HG02884 (cell line): ENCODE measurements at regions not wholly inside any gene's neighbourhood (a gene's known extent, or its start where the extent isn't known, plus 50 kb on each side); places are given as distances from the start of the nearest gene placed in this dataset.
"Not testable (repeated sequence)": the region's sequence is repeated elsewhere in the genome, so short reads cannot be mapped to it uniquely, and the experiment has no call there.

Experiments
- ATAC-seq: cut with Tn5 transposase; IDR thresholded peaks from one replicate; pipeline ENCODE4 v1.9.1; 2021; ENCODE audit warnings: mild to moderate bottlenecking, moderate library complexity; ENCODE audit not compliant: unreplicated experiment

DNA sequence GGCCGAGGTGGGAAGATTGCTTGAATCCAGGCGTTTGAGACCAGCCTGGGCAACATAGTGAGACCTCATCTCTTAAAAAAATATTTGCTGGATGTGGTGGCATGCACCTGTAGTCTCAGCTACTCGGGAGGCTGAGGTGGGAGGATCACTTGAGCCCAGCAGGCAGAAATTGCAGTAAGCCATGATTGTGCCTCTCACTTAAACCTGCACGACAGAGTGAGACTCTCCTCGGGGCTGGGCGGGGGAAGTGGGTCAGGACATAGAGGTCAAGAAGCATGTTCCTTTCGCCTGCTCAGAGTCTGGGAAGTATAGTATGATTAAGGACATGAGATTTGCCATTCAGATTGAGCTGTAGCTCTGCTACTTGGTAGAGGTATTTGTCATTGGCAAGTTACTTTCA lies 52.3 kb downstream of the SEPTIN7 start:
- ATAC-seq: not testable (repeated sequence)

DNA sequence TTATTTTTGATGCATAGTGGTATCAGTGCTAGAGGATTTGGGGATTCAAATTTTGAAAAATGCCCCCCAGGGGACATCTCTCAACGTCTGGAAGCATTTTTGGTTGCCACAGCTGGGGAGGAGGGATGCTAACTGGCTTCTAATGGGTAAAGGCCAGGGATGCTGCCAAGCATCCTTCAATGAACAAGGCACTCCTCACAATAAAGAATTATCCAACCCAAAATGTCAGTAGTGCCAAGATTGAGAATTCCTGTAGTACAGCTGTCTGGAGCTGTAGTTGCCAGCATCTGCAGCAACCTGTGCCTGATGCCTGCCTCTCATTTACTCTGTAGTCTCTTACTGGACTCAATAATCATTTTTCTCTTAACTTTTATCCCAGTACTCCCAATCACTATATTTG lies 53.5 kb downstream of the SEPTIN7 start:
- ATAC-seq: no peak

DNA sequence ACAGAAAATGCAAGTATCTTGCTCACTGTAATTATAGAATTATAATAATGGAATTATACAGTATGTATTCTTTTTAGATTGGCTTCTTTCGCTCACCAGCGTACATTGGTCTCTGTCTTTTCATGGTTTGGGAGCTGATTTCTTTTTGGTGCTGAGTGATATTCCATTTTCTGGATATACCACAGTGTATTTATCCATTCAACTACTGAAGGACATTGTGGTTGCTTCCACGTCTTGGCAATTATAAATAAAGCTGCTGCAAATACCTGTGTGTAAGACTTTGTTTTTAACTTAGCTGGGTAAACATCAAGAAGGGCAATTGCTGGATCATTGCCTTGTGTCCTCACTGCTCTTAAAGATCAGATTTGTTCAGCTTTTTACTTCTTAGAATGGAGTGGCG lies 55.3 kb downstream of the SEPTIN7 start:
- no peak for ATAC-seq

DNA sequence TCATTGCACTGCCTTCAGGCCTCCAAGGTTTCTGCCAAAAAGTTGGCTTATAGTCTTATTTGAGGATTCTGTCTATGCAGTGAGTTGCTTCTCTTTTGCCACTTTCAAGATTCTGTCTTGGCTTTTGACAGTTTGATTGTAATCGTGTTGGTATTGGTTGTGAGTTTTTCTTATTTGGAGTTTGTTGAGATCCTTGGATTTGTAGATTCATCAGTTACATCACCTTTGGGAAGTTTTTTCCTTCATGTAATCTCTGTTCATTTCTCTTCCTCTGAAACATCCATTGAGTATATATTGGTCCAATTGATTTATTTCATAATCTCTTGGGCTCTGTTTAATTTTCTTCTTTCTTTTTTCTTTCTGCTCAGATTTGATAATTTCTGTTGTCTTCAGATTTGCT lies 59.8 kb downstream of the SEPTIN7 start:
- no peak for ATAC-seq

DNA sequence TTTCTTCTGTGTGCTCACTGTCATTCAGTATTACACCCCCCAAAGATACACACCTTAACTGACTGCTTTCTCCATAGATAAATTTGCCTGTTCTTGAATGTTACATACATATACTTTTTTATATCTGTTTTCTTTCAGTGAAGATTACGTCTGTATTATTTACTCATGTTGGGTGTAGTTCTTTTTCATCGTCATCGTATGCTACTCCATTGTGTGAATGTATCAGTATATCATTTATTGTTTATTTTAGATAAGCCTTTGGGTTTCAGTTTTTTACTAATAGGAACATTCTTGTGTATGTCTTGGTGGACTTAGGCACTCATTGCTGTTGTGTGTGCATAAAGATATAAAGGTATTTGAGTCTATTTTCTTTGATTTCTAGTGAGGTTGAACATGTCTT lies 64.4 kb downstream of the SEPTIN7 start:
- no peak for ATAC-seq

DNA sequence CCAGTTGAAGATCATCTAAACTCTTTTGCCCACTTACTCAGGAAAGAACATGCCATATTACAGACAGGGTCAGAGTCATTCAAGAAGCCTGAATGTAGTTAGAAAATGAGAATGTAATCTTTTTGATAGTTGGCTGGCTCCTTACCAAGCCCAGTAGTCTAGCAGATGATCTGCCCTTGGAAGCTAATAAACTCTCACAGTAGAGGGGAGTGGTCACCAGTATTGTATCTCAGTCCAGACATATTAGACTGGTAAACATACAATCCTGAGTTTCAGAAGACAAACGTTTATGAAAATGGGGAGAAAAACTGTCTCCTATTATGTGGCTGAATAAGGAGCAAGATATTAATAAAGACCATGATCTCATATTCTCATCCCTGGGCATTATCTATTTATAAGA lies 65.3 kb downstream of the SEPTIN7 start:
- no peak for ATAC-seq

DNA sequence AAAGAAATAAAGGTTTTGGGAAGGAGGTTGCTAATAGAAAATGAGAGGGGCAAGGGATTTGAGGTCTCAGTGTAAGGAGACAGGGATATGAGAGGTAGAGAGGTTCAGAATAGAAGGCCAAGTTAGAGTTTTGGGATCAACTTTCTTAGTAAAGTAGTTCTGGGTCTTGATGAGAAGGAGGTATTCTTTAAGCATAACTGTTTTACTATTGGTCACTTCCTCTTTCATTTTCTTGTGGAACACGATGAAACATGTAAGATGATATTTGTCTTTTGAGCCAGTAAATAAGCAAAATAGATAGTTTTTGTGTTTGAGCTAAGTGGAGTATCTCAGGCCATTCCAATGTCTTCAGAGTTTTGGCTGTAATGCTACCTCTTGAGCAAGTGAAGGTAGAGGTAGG lies 68.3 kb downstream of the SEPTIN7 start:
- not testable (repeated sequence) for ATAC-seq

DNA sequence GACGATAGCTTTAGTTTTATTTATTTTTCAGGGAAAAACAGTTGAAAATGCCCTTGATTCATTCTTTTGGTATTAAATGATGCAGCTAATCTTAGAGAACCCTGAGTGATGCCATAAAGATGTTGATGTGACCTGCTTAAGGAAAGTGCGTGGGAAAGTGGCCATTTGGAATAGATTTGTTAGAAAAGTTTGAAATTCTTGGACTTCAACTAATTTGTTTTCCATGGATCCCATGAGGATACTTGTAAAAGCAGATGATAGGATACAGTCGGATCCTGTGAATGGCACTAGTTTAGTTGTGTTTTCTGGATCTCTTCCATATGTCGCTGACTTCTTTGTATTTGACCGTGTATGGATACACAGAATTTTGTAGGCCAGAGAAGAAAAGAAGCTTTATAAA lies 69.0 kb downstream of the SEPTIN7 start:
- ATAC-seq: no peak

DNA sequence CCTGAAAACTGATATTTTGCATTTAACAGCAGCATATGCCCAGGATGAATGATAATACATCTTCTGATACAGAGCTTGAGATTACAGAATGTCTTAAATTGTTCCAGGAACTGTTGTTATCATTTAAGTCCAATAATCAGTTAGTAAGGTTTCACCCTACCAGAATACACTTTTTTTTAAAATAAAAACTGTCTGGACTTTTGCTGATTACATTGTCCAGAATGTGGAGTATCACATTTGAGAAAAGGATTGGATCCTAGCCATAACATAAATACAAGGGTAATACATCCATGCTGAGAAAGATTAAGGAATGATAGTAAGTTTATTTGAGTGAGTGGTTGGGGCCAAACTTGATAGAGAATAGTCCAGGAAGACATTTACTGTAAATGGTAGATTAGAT lies 71.0 kb downstream of the SEPTIN7 start:
- ATAC-seq: no peak

DNA sequence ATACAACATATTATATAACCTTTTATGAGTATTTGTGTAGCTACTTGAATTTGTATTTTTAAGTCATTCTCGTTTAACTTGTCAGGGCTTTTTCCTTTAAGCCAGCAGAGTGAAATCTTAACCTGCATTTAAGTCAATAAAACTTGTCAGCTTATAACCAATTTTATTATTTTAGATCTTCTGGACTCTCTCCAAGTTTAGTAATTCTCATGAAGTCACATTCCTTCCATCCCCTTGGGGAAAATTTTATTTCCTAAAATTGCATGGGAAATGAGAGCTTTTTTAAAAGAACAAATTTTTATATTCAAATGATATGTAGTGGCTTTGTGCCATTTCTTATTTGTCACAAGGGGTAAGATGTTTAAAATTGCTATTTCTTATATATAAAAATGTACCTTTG lies 74.0 kb downstream of the SEPTIN7 start:
- ATAC-seq: no peak

DNA sequence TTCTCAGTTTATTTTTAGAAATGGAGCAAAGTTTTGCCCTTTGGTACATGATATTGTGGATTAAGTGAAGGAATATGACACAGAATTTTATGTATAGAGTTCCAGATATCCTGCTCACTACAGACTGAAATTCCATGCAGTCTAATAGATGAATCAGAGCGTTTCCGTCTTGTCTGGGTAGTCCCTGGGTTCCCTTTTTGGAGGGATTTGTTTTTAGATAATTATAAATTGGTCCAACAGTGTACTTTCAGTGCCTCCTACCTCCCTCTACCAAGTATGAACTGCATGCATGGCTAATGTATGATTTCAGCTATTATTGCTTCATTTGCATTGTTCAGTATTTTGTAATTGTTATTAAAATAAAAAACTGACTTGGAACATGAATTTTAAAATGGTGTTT lies 74.4 kb downstream of the SEPTIN7 start:
- no peak for ATAC-seq

DNA sequence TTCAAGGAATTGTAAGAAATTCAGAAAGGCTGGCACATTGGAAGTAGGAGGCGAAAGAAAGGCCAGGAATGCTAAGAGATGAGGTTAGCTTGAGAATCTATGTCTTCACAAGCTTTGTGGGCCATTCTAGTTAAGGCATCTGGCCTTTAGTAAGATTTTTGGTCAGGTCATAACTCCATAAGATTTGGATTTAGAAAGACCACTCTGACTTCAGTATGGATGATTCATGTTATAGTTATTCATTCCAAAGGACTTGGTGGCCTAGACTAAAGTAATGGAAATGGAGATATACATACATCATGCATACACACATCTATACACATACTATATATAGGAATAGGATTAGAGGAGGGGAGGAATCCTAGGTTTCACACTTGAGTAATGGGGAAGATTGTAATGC lies 77.5 kb downstream of the SEPTIN7 start:
- no peak for ATAC-seq

DNA sequence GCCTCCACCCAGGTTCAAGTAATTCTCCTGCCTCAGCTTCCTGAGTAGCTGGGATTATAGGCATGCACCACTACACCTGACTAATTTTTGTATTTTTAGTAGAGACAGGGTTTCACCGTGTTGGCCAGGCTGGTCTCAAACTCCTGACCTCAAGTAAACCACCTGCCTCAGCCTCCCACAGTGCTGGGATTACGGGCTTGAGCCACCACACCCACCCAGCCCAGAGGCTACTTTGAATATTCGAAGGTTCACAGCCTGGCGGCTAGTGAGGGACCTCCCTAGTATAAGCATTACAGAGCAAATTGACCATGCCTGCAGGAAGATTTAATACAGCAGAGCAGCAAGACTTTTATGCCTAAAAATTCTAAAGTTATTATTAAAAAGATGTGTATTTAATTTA lies 86.6 kb downstream of the SEPTIN7 start:
- ATAC-seq: not testable (repeated sequence)

DNA sequence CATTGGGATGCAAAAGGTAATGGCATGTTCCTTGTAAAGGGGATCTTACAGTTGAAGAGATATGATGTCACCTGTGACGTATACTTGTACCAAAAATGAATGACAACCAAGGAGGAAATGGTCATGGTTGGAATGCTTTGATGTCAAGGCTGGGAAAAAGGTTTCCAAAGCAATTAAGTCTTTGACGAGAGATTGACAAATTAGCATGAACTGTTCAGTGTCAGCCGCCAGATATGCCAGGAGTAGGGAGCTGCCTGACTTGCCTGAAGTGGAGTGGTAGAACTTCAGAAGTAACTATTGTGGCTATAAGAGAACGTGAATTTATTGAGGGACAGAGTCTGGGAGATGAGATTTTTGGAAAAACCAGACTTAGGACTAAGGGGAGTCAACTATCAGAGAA lies 88.1 kb downstream of the SEPTIN7 start:
- no peak for ATAC-seq

DNA sequence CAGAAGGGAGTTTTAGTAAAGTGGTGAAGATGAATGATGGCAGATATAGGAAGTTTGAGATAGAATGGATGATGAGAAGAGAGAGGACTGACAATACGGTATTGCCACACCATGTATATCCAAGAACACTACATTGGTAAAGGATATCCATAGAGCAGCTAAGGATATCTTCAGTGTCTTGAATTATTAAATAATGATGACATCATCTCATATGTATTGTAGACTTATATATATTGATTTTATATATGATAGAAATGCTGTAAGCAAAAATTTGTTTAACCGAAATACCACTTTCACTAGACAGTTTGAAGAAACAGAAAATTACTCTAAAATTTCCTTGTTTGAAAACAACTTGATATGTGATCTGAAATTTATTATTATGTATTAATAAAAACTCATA lies 89.0 kb downstream of the SEPTIN7 start:
- no peak for ATAC-seq

DNA sequence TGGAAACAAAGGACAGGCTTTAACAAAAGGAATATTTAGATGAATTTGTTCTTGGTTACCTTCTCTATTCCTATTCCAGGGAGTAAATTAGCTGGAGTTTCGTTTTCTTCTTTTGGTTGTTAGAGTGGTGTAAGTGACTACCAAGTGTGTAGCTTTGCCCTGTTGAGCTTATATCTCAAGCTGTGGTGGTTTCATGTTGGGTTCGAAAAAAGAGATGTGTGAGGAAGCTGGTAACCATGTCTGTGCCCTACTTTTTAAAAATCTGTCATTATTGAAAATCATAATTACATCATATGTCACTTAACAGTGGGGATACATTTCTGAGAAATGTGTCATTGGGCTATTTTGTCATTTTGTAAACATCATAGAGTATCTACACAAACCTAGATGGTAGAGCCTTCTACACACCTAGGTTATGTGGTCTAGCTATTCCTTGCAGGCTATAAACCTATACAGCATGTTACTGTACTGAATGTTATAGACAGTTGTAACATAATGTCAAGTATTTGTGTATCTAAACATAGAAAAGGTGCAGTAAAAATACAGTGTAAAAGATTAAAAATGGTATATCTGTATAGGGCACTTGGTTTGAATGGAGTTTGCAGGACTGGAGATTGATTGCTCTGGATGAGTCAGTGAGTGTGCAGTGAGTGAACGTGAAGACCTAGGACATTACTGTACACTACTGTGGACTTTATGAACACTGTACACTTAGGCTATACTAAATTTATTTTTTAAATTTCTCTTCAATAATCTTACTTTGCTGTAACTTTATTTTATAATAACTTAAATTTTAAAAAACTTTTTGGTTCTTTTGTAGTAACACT lies 90.4 kb downstream of the SEPTIN7 start:
- ATAC-seq: no peak

DNA sequence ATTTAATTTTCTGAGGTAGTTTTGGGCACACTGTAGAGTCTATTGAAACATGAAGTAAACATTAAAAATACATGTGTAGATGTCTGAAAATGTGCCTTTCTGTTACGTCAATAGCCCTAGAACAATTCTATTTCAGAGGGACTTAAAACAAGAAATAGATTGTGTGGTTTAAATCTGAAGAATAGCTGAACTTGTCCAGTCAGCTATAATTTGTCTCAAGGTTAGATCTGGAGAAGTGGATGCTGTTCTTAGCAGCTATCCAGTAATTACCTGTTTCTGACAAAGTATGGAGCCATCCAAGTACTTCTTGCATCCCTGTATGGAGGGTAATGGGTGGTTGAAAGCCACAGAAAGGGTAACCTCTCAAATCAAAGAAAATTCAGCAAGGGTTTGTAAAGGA lies 92.8 kb downstream of the SEPTIN7 start:
- ATAC-seq: no peak

DNA sequence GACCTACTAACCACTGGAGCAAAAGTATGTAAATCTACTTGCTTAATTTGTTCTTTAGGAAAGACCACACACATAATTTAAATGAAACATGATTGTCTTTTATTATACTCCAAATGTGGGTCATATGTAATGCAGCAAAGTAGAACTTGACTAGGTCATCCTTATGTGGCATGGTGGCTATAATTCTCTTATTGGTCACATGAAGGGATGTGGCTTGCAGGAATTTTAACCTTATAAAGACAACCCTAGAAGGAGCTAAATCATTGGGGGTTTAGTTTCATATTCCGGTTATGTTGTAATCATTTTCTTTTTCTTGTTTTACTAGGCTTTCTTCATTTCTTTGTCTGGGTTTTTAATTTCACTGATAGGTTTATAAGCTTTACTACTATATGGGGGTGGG lies 93.9 kb downstream of the SEPTIN7 start:
- ATAC-seq: no peak

DNA sequence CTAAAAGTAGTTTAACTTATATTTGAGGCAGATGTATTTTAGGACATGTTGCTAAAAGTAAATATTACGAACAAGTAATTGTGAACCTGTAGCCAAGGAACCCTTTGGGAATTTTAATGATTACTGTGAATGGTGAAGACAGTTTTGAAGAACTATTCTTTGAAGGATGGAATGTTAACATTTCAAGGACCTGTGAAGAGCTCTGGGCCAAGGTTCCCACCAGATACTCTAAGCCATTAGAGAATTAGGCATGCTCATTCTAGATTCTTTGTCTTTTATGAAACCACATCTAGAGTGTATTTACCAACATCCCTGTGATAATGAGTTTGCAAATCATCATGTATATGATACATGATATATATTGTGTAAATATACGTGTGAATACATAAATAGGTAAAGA lies 99.8 kb downstream of the SEPTIN7 start:
- ATAC-seq: no peak

DNA sequence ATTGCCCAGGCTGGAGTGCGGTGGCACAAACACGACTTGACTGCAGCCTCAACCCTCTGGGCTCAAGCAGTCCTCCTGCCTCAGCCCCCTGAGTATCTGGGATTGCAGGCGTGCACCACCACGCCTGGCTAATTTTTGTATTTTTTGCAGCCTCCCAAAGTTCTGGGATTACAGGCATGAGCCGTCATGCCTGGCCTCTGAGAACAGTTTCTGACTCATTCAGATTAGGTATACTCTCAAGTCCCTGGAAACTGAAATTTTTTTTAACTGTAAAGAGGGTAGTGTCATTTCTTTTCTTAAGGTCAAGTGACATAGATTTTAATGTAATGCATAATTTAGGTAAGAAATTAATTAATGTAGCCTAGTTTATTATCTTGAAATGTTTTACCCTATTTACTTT lies 104.7 kb downstream of the SEPTIN7 start:
- ATAC-seq: no peak

DNA sequence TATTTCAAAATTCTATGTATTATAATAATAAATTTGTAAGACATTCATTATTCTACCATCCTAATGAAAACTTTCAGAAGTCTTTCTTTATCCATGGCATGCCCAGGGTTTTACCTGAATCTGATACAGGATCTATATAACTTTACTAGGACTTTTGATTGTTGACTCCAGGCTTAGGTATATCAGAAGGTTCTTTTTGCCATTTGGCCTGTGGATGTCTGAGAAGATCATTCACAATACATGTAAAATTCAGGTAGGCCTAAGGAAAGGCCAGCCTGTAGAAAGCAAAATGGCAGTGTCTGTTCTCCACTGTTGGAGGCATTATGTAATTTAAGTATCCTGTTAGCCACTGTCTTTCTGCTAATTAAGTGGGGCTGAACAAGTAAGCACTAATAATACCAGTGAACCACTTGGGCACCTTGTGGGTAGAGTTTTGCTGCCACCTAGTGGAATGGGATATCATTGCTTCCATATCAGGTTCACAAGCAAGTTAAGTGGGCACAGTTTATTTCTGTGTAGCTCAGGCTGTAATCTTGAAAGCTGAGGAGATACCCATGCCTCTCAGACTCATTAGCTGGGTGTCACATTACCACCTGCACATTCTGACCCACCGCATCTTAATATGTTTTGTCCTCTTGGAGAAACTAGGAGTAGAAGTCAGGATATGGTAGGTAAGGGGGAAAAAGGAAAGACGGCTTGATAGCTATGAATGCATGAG lies 105.5 kb downstream of the SEPTIN7 start:
- ATAC-seq: peak; percentile 85
